ENCODE measurements at regions not wholly inside any gene's neighbourhood (a gene's known extent, or its start where the extent isn't known, plus 50 kb on each side); places are given as distances from the start of the nearest gene placed in this dataset.

- no peak for DNase-seq (ENCODE audit: low read depth in 2 of 2)
These were observed 176.3 kb downstream of the ZNF621 start for GRCh38 chr3:40701016-40701588.

- no peak for DNase-seq (ENCODE audit: low read depth in 2 of 2)
These were observed 179.5 kb downstream of the ZNF621 start for GRCh38 chr3:40704224-40704623.

- no peak for DNase-seq (ENCODE audit: low read depth in 2 of 2)
These were observed 180.9 kb downstream of the ZNF621 start for GRCh38 chr3:40705663-40706062.

- no peak for DNase-seq (ENCODE audit: low read depth in 2 of 2)
These were observed 188.5 kb downstream of the ZNF621 start for GRCh38 chr3:40713306-40713705.

- no peak for DNase-seq (ENCODE audit: low read depth in 2 of 2)
These were observed 189.0 kb downstream of the ZNF621 start for GRCh38 chr3:40713795-40714194.

GRCh38 chr3:40714771-40715345 is 190.1 kb downstream of the ZNF621 start:
- DNase-seq (ENCODE audit: low read depth in 2 of 2): no peak

- no peak for DNase-seq (ENCODE audit: low read depth in 2 of 2)
These were observed 190.8 kb downstream of the ZNF621 start for GRCh38 chr3:40715551-40715950.

- DNase-seq (ENCODE audit: low read depth in 2 of 2): no peak
These were observed 192.7 kb downstream of the ZNF621 start for GRCh38 chr3:40717471-40717870.

GRCh38 chr3:40718209-40718608 is 193.4 kb downstream of the ZNF621 start:
- no peak for DNase-seq (ENCODE audit: low read depth in 2 of 2)

GRCh38 chr3:40718681-40719080 is 193.9 kb downstream of the ZNF621 start:
- DNase-seq (ENCODE audit: low read depth in 2 of 2): no peak

- DNase-seq (ENCODE audit: low read depth in 2 of 2): no peak
These were observed 195.0 kb downstream of the ZNF621 start for GRCh38 chr3:40719660-40720287.

- no peak for DNase-seq (ENCODE audit: low read depth in 2 of 2)
These were observed 195.6 kb downstream of the ZNF621 start for GRCh38 chr3:40720341-40720740.

GRCh38 chr3:40720863-40721262 is 196.1 kb downstream of the ZNF621 start:
- no peak for DNase-seq (ENCODE audit: low read depth in 2 of 2)

- DNase-seq (ENCODE audit: low read depth in 2 of 2): no peak
These were observed 198.4 kb downstream of the ZNF621 start for GRCh38 chr3:40723083-40723660.

GRCh38 chr3:40725031-40725430 is 200.3 kb downstream of the ZNF621 start:
- DNase-seq (ENCODE audit: low read depth in 2 of 2): no peak

- no peak for DNase-seq (ENCODE audit: low read depth in 2 of 2)
These were observed 206.7 kb downstream of the ZNF621 start for GRCh38 chr3:40731445-40731844.

GRCh38 chr3:40736943-40737342 is 212.2 kb downstream of the ZNF621 start:
- DNase-seq (ENCODE audit: low read depth in 2 of 2): no peak

- DNase-seq (ENCODE audit: low read depth in 2 of 2): no peak
These were observed 212.6 kb downstream of the ZNF621 start for GRCh38 chr3:40737343-40737742.

- DNase-seq (ENCODE audit: low read depth in 2 of 2): no peak
These were observed 215.2 kb downstream of the ZNF621 start for GRCh38 chr3:40739971-40740370.

GRCh38 chr3:40741729-40742128 is 217.0 kb downstream of the ZNF621 start:
- no peak for DNase-seq (ENCODE audit: low read depth in 2 of 2)

GRCh38 chr3:40745381-40746106 is 220.8 kb downstream of the ZNF621 start:
- DNase-seq (ENCODE audit: low read depth in 2 of 2): no peak

- no peak for DNase-seq (ENCODE audit: low read depth in 2 of 2)
These were observed 226.9 kb downstream of the ZNF621 start for GRCh38 chr3:40751666-40752065.

GRCh38 chr3:40752492-40752891 is 227.7 kb downstream of the ZNF621 start:
- no peak for DNase-seq (ENCODE audit: low read depth in 2 of 2)
